DOHH2 (cell line): ENCODE measurements at regions not wholly inside any gene's neighbourhood (a gene's known extent, or its start where the extent isn't known, plus 50 kb on each side); places are given as distances from the start of the nearest gene placed in this dataset.

Experiments used
- H3F3A ChIP-seq: fragments of 200-600 bp; sonication (generic), shearing (Covaris generic); 2 replicates; pipeline ENCODE4 v1.6.0; 2016; ENCODE audit warnings: antibody characterized with exemption, mild to moderate bottlenecking; ENCODE audit not compliant: control insufficient read depth, insufficient read depth
- H3K27ac ChIP-seq: fragments of 200-600 bp; sonication (generic); 2 replicates; pipeline ENCODE4 v1.5.1; 2014; ENCODE audit warnings: low read depth, mild to moderate bottlenecking, low read length, moderate library complexity
- H3K27me3 ChIP-seq: fragments of 200-600 bp; sonication (generic); 2 replicates; pipeline ENCODE4 v1.6.1; 2014; ENCODE audit warnings: mild to moderate bottlenecking, low read length, mixed read lengths; ENCODE audit not compliant: control insufficient read depth
- H3K36me3 ChIP-seq: fragments of 200-600 bp; sonication (generic); 2 replicates; pipeline ENCODE4 v1.6.1; 2014; ENCODE audit warnings: mild to moderate bottlenecking, low read length, moderate library complexity, mixed read lengths; ENCODE audit not compliant: control insufficient read depth
- H3K4me1 ChIP-seq: fragments of 200-600 bp; sonication (generic); 2 replicates; pipeline ENCODE4 v1.6.1; 2014; ENCODE audit warnings: mild to moderate bottlenecking, low read length, mixed read lengths; ENCODE audit not compliant: control insufficient read depth
- H3K4me2 ChIP-seq: fragments of 200-600 bp; sonication (generic); 2 replicates; pipeline ENCODE4 v1.6.0; 2014; ENCODE audit warnings: mild to moderate bottlenecking, low read length, moderate library complexity
- H3K4me3 ChIP-seq: fragments of 200-600 bp; sonication (generic); 2 replicates; pipeline ENCODE4 v1.5.1; 2014; ENCODE audit warnings: mild to moderate bottlenecking, low read length, mixed read lengths
- H3K79me2 ChIP-seq: fragments of 200-600 bp; sonication (generic); 2 replicates; pipeline ENCODE4 v1.6.1; 2014; ENCODE audit warnings: mild to moderate bottlenecking, low read length, mixed read lengths; ENCODE audit not compliant: control insufficient read depth
- H3K9me2 ChIP-seq: fragments of 200-600 bp; sonication (generic); replicated peaks from 2 replicates; pipeline ENCODE4 v1.6.1; 2014; ENCODE audit warnings: mild to moderate bottlenecking, low read length, mixed read lengths; ENCODE audit not compliant: control insufficient read depth
- H3K9me3 ChIP-seq: fragments of 200-600 bp; sonication (generic); 2 replicates; pipeline ENCODE4 v1.6.1; 2014; ENCODE audit warnings: antibody characterized with exemption, low read length, mixed read lengths; ENCODE audit not compliant: control insufficient read depth, insufficient read depth
- H4K20me1 ChIP-seq: fragments of 200-600 bp; sonication (generic); 2 replicates; pipeline ENCODE4 v1.6.0; 2014; ENCODE audit warnings: low read depth, mild to moderate bottlenecking, antibody characterized with exemption, low read length, moderate library complexity; ENCODE audit not compliant: control insufficient read depth, insufficient read depth
- EZH2phosphoT487 ChIP-seq: fragments of 200-600 bp; sonication (generic); IDR thresholded peaks from 2 replicates; pipeline ENCODE4 v1.6.1; 2017; ENCODE audit warnings: borderline replicate concordance, mild to moderate bottlenecking, antibody characterized with exemption, low read length, moderate library complexity, mixed read lengths
- TF ChIP-seq, protein P1 (sequence below): fragments of 200-600 bp; sonication (generic); IDR thresholded peaks from one replicate; pipeline ENCODE4 v1.5.1; 2014; ENCODE audit warnings: antibody characterized with exemption, mild to moderate bottlenecking, low read depth, low read length; ENCODE audit not compliant: poor library complexity, severe bottlenecking

GRCh38 chr7:422191-422885 lies 97.3 kb downstream of the PDGFA start:
- TF ChIP-seq, protein P1, sequence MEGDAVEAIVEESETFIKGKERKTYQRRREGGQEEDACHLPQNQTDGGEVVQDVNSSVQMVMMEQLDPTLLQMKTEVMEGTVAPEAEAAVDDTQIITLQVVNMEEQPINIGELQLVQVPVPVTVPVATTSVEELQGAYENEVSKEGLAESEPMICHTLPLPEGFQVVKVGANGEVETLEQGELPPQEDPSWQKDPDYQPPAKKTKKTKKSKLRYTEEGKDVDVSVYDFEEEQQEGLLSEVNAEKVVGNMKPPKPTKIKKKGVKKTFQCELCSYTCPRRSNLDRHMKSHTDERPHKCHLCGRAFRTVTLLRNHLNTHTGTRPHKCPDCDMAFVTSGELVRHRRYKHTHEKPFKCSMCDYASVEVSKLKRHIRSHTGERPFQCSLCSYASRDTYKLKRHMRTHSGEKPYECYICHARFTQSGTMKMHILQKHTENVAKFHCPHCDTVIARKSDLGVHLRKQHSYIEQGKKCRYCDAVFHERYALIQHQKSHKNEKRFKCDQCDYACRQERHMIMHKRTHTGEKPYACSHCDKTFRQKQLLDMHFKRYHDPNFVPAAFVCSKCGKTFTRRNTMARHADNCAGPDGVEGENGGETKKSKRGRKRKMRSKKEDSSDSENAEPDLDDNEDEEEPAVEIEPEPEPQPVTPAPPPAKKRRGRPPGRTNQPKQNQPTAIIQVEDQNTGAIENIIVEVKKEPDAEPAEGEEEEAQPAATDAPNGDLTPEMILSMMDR: no peak
- TF ChIP-seq EZH2phosphoT487: no peak
- peaks cover 75% of the 10 kb centered on the region for H3K9me3 ChIP-seq
- no peaks in the 10 kb centered on the region for H3F3A ChIP-seq
- H4K20me1 ChIP-seq: no peaks in the 10 kb centered on the region
- H3K9me2 ChIP-seq: no peaks in the 10 kb centered on the region
- H3K4me1 ChIP-seq: no peaks in the 10 kb centered on the region
- H3K27ac ChIP-seq: no peak overlapping the region
- no peak overlapping the region for H3K4me2 ChIP-seq
- no peaks in the 10 kb centered on the region for H3K27me3 ChIP-seq
- no peak overlapping the region for H3K4me3 ChIP-seq
- H3K36me3 ChIP-seq: no peaks in the 10 kb centered on the region
- H3K79me2 ChIP-seq: no peaks in the 10 kb centered on the region

DNA sequence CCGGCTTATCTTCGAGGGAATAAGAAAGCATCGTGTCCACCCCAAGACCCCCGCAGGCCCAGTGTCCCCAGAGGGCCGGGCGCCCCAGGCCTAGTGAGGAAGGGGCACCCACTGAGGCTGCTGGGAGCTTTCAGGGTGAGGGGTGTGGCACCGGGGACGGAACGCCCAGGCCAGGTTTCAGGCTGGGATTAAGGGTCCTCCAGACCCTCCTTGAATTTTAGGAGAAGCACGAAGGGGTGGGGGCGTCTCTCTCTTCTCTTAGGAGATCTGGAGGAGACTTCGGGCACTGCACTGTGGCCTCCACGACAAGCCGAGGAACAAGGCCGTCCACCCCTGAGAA lies 96.8 kb downstream of the PDGFA start:
- Histone ChIP-seq H3K9me2 (no peaks in the 10 kb centered on the region), H3K27ac (no peak overlapping the region), H3F3A (no peaks in the 10 kb centered on the region), H3K4me2 (no peak overlapping the region), H4K20me1 (no peaks in the 10 kb centered on the region), H3K4me1 (no peaks in the 10 kb centered on the region), H3K9me3 (peaks cover 75% of the 10 kb centered on the region), H3K36me3 (no peaks in the 10 kb centered on the region), H3K79me2 (no peaks in the 10 kb centered on the region), H3K27me3 (no peaks in the 10 kb centered on the region), H3K4me3 (no peak overlapping the region)
- TF ChIP-seq, protein P1: no peak
- TF ChIP-seq EZH2phosphoT487: no peak

DNA sequence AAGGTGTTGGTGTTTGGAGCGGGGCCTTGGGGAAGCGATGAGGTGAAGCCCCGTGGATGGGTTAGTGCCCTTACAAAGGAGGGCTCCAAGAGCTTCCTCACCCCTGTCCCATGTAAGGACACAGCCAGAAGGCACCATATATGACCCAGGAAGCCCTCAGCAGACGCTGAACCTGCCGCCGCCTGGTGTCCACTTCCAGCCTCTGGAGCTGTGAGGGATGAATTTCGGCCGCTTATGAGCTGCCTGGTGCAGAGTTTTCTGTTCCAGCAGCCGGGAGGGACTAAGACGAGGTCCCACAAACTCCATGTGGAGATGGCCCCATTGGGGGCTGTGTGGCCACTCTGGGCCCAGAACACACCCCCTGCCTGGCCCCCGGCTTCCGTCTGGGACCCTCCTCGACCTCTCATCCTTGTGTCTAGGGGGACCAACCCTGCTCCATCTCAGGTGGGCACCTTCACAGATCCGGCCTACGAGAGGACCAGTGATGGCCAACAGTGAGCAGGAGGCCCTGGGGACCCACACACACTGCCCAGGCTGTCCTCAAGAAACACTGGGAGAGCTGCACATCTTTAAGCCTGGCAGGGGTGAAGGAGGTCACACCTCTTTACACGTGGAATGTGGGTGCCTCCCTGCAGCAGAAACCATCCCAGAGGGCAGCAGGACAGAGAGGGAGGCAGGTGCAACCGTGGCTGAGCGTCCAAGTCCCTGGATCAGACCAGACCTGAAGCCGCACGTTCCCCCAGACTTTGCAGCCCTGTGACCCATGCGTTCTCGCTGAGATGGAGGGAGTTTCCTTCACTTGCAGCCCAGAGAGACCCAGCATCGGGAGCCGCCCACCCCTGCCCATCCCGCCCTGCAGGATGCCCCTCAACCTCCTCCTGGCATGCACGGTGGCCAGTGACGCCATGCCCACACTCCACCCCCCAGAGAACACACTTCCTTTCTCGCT lies 96.1 kb downstream of the PDGFA start:
- Histone ChIP-seq H3K27ac (no peak overlapping the region), H3K4me2 (no peak overlapping the region), H3F3A (no peaks in the 10 kb centered on the region), H3K79me2 (no peaks in the 10 kb centered on the region), H3K4me3 (no peak overlapping the region), H4K20me1 (no peaks in the 10 kb centered on the region), H3K9me2 (no peaks in the 10 kb centered on the region), H3K4me1 (no peaks in the 10 kb centered on the region), H3K9me3 (peaks cover 72% of the 10 kb centered on the region), H3K27me3 (no peaks in the 10 kb centered on the region), H3K36me3 (no peaks in the 10 kb centered on the region)
- TF ChIP-seq, protein P1: no peak
- TF ChIP-seq EZH2phosphoT487: no peak
